SW480 (cell line): ENCODE measurements at regions not wholly inside any gene's neighbourhood (a gene's known extent, or its start where the extent isn't known, plus 50 kb on each side); places are given as distances from the start of the nearest gene placed in this dataset.
A peak's percentile ranks its signal among the peaks of the same experiment; 100 is the strongest.
"Not testable (repeated sequence)": the region's sequence is repeated elsewhere in the genome, so short reads cannot be mapped to it uniquely, and the experiment has no call there.

ENCODE experiments used
- DNase-seq: peaks from one replicate; pipeline ENCODE4 v3.0.0-alpha.2; 2016; ENCODE audit warnings: low spot score

DNA sequence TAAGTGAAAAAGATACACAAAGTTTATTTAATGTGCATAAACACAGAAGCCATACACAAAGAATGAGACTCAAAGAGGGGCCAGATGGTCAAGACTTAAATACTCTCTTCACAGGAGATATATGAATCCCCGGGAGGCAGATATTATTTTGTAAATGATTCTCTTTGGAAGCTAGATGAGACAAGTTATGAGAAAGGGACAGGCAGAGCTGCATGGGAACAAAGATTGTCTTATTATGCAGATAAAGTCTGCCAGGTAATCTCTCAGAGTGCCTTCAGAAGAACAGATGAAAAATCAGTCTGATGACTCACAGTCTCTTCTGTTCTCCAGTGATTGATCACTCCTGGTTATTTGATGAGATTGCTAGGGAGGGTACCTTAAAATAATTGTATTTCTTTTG, 89.0 kb downstream of the NAF1 start:
- DNase-seq, result no peak

DNA sequence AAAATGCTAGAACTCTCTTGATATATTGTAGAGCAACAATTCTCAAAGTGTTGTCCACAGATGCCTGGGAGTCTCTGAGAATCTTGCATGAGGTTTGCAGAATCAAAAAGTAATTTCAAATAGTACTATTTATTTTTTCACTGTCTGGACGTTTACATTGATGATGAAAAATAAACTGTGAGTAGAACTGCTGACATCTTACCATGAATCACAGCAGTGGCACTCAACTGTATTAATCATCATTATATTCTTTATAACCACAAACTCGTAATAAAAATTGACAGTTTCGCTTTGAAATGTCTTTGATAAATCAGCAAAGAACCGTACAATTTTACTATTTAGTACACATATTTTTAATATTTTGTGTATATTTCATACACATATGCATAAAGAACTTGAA, 94.5 kb downstream of the NAF1 start:
- DNase-seq, result no peak

DNA sequence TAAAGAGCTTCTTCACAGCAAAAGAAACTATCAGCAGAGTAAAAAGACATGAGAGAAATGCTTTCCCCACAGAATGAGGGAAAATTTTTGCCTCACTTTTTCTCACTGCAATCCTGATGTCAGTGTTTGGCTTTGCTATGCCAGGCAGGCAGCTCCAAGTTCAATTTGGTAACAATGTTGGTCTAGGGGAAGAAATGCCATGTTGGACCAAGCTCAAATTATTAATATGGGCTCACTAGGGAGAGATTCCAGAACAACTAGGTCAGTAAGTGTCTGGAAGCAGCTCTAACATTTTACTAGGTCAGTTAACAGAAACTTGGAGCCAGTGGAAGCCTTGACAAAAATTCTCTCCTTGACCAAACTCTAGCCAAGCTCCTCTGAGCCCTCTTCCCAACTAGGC, 95.4 kb downstream of the NAF1 start:
- no peak for DNase-seq

DNA sequence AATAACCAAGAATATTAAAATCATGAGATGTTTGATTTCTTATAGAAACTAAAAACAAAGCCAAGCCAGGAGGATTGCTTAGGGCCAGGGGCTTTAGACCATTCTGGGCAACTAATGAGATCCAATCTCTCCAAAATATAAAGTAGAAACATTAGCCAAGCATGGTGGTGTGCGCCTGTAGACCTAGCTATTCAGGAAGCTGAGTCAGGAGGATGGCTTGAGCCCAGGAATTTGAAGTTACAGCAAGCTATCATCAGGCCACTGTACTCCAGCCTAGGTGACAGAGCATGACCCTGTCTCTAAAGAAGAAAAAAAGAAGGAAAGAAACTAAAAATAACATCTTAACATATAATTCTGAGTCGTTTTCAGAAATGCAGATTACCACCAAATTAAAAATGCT, 96.7 kb downstream of the NAF1 start:
- DNase-seq, result no peak

DNA sequence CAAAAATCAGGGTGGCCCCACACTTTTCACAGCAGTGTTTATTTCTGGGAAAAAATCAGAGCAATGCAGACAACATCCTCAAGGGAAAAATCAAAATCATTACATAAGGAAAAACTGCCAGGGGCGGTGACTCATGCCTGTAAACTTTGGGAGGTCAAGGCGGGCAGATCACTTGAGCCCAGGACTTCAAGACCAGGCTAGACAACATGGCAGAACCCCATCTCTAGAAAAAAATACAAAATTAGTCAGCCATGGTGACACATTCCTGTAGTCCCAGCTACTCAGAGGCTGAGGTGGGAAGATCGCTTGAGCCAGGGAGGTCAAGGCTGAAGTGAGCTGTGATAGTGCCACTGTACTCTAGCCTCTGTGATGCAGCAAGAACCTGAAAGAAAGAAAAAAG, 102.8 kb downstream of the NAF1 start:
- no peak for DNase-seq

DNA sequence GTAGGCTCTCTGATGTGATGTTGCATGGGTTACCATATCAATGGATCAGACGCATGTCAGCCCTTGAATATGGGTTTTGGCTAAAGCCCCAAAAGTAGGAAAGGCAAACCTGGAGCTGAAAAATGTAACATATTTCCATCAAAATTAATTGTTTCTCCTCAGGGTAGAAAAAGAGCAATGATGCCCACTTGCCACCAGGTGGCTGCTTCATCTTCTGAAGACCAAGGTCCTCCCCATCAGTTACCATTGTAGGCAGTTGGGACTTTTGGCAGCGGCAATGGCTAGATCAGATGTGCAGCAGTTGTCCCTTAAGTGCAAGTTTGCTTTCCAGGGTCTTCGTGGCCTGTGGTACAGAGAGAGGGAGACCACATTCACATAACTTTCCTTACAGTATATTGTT, 118.2 kb downstream of the NAF1 start:
- DNase-seq, result peak; percentile 16

DNA sequence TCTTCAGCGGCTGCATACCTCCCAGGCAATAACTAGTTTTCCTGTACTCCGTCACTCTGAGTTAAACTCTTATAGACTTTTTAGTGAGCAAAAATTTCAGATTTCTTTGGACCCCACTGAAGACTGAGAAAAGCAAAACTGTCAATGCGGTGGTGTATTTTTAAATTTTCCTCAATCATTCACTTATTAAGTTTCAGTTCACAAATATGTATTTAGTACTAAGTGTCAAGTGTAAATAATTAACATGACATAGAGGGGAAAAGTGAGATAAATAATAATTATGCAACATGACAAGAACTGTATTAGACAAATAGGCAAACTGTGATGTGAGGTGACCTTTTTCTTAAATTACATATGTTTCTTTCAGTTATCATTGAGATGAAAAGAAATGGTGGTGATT, 124.4 kb downstream of the NAF1 start:
- DNase-seq, result no peak

DNA sequence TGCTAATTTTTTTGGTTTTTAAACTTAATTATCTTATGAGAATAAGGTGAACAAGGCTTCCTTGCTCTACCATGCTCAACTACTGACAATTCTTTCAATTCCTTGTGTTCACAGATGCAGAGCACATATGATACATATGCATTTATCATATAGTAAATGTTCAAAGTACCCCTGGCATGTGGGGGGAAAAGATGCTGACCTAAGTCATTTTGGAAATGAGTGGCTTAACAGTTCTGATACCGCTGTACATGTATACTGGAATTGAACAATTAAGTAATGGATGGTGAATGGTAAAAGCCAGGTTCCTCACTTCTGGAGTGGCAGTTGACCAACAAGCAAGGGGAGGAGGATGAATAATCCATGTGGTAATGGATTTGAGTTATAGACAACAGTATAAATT, 149.6 kb downstream of the NAF1 start:
- no peak for DNase-seq

DNA sequence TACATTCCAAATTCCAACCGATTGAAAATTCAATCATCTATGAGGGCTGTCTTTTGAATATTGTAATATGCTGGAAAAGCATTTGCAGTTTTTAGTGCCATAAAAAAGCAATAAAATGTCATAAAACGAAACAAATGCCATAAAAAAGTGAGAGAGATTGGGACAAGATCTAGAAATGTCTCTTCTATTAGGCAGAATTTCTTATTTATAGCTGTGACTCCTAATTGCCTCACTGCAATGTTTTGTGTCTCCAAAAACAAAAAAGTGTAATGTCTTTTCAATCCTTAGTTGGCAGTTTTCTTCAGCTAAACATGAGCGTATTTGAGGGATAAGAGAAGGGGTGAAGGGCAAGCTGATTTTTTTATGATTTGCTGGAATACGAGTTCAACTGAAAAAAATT, 153.9 kb downstream of the NAF1 start:
- no peak for DNase-seq

DNA sequence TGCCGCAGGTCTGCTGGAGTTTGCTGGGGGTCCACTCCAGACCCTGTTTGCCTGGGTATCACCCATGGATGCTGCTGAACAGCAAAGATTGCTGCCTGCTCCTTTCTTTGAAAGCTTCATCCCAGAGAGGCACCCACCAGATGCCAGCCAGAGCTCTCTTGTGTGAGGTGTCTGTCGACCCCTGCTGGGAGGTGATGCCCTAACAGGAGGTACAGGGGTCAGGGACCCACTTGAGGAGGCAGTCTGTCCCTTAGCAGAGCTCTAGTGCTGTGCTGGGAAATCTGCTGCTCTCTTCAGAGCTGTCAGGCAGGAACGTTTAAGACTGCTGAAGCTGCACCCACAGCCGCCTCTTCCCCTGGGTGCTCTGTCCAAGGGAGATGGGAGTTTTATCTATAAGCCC, 162.7 kb downstream of the NAF1 start:
- DNase-seq, result no peak

DNA sequence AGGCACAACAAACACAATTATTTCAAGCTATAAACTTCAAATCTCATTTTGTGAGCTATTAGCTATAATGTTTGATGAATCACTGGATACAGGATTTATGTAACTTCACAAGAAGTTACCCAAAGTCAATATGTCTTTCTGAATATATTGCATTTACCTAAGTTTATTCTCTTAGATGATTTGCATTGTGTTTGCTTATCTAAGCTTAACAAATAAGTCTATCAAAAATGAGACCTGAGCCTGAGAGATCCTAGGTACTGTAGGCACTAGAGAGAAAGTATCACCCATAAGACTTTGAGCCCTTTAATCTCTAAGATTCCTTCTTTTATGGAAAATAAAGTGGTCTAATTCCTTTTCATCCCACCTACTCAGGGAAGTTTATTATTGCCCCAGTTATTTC, 178.2 kb downstream of the NAF1 start:
- no peak for DNase-seq

DNA sequence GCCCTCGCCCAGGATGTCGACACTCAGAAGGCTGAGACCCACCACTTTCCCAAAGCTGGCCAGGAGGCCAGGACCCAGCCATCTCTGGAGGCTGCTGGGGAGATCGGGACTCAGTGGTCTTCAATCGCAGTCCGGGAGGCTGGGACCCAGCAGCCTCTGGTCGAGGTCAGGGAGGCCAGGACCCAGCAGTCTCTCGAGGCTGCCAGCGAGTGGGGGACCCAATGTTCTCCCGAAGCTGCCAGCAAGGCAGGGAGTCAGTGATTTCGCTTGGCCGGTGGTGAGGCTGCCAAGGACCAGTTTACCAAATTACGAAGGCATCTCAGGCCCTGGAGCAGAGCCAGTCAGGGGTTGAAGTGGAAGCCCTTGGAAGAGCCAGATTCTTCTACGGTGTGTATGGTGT, 181.6 kb downstream of the NAF1 start:
- DNase-seq, result no peak

DNA sequence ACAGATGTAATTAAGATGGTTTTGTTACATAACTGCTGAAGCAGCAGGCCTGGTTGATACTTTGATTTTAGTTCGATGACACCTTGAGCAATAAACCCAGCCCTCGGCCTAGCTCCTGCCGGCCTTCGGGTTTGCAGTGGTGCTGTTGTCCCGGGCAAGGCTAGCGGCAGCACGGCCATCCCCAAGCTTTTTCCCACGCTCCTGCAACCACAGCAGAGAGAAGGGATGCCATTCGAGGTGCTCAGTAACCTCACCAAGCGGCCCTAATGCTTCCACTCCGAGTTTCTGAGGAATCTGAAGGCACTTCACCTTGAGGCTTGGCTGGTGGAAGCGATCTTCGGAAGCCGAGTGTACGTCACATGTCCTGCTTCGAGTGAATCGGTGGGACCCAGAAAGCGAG, 182.1 kb downstream of the NAF1 start:
- no peak for DNase-seq

DNA sequence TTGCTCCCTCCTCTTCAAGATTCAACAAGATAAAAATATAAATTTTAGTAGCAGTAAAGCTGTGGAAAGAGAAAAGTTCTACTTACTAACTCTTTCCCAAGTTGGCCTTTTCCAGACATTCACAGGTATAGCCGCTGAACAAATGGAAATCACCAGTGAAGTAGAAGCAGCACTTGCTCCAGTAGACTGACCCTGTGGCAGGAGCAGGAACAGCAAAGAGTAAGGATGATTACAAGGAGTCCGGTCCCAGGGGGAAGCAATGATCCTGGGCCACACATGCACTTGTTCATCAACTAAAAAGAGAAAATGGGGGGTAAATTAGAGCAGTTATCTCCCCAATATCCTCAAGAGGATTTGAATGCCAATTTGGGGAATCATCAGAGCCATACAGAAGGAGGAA, 184.9 kb downstream of the NAF1 start:
- no peak for DNase-seq

DNA sequence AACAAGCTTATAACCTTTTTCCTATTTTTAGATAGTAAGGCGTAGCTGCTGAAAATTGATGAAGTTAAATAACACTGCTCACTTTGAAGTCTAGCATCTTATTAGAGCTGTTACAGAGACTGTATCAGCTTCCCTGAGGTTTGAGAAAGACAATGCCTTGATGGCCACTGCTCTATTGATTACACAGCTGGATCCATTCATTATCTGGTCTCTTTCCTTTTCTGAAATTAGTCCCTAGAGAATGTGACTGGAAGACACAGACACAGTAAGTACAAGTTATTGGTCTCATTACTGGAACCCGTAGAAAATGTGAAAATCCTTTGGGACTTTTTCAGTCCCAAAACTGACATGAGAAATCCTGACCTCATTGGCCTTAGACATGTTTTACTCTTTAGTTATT, 188.3 kb downstream of the NAF1 start:
- no peak for DNase-seq

DNA sequence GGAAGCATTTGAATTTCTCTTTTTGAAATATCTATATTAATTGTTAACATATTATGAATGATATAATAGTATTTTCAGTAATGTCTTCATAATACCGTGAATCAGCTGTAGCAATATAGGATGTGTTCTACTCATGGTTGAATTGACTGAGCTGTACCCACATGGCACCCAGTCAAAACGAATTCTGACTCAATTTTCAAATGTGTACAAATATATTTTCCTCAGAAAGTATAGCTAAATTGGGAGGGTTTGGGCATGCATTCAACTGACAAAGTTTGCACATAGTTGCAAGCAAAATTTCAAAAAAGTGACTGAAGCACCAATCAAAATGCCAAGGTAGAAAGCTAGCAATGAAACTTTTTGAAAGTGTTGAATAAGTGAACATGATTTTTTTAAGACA, 188.9 kb downstream of the NAF1 start:
- no peak for DNase-seq

DNA sequence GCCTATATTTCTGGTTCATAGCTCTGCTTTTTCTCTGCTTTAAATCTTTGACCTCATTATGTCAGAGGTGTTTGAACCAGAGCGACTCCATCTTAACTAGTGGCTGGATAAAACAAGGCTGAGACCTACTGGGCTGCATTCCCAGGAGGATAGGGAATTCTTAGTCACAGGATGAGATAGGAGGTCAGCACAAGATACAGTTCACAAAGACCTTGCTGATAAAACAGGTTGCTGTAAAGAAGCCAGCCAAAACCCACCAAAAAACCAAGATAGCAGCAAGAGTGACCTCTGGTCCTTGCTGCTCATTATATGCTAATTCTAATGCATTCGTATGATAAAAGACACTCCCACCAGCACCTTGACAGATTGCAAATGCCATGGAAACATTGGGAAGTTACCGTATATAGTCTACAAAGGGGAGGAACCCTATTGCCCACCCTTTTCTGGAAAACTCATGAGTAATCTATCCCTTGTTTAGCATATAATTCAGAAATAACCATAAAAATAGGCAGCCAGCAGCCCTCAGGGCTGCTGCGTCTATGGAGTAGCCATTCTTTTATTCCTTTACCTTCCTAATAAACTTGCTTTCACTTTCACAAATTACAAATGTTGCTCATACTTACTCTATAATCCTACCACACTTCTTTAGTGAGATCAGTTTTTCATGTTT, 193.9 kb downstream of the NAF1 start:
- DNase-seq, result no peak

DNA sequence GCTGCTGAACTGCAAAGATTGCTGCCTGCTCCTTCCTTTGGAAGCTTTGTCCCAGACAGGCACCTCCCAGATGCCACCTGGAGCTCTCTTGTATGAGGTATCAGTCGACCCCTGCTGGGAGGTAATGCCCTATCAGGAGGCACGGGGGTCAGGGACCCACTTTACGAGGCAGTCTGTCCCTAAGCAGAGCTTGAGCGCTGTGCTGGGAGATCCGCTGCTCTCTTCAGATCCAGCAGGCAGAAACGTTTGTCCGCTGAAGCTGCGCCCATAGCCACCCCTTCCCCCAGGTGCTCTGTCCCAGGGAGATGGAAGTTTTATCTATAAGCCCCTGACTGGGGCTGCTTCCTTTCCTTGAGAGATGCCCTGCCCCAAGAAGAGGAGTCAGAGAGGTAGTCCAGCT, 197.5 kb downstream of the NAF1 start:
- no peak for DNase-seq

DNA sequence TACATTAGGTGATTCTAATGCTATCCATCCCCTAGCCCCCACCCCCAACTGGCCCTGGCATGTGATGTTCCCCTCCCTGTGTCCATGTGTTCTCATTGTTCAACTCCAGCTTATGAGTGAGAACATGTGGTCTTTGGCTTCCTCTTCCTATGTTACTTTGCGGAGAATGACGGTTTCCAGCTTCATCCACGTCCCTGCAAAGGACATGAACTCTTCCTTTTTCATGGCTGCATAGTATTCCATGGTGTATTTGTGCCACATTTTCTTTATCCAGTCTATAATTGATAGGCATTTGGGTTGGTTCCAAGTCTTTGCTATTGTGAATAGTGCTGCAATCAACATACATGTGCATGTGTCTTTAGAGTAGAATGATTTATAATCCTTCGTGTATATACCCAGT, 200.7 kb downstream of the NAF1 start:
- not testable (repeated sequence) for DNase-seq

DNA sequence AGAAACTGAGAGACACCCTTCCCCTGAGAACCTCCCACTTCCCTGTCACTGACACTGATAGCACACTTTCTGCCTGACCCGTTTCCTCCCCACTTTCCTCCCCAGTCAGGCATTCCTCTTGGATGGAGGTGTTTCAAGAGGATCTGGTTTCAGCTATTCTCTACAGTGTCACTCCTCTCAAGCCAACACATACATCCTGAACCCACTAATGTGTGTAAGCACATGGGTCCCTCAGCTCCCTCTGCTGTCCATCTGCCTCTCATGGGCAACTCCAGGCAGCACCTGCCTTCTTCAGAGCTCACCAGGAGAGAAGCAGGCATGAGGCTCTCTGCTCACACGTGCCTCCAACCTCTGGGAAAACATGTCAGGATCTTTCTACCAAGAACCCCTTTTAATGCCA, 207.6 kb downstream of the NAF1 start:
- DNase-seq, result no peak

DNA sequence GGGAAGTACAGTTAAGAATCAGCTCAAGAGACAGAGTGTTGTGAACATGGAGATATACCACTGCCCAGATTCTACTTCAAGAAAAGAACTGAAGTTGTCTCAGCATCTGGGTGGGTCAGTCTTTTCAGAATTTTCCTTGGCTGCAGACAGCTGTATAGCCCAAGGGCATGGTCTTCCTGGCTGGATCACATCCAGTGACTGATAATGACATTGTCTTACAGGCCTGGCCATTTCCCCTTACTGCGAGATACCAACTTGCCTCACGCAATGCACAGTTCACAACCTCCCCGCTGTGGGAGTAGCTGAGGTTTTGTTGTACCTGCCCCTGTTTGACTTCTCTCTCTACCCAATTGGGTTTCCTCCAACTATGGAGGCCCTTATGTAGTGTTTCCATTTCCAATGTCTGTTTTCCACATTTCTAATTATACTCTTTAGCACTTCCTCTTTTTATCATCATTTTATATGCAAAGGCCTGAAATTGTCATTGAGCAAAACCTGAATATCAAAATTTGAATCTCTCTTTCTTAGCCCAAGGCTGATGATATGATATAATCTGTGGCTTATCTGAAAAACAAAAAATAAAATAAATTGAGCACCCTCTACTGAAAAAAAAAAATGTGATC, 209.1 kb downstream of the NAF1 start:
- no peak for DNase-seq

DNA sequence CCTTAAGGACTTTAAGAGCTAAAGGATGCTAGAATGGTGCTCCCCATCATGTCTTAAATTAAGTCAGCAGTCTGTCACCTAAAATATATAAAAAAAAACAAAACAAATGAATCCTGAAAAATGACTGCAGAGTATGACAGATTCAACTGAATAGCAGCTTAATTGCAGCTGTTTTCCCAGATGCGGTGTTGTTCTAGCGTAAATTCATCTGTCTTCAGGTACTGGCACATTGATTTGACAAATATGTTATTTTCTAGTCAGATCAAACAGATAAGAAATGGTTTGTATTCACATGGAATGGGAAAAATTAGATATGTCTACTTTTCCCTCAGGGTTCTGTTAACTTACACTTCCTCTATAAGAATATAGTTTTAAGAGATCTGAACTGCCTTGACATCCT, 211.7 kb downstream of the NAF1 start:
- no peak for DNase-seq

DNA sequence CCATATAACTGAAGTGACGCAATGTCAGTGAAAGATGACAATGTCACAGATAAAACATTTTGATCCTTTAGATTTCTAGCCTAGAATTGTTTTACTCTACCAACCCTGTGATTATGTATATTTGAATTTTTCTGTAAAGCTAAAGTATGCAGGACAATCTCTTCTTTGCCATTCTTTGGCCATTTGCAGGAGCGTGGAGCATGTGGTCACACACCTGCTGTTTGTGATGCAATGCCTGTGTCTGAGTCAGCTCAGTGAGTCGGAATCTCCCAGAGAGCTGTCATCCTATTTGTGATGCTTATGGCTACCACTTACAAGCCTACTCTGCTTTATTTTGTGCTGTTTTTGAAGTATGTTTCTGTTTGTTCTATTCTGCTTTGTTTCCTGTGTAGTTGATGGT, 214.5 kb downstream of the NAF1 start:
- peak; percentile 6 for DNase-seq

DNA sequence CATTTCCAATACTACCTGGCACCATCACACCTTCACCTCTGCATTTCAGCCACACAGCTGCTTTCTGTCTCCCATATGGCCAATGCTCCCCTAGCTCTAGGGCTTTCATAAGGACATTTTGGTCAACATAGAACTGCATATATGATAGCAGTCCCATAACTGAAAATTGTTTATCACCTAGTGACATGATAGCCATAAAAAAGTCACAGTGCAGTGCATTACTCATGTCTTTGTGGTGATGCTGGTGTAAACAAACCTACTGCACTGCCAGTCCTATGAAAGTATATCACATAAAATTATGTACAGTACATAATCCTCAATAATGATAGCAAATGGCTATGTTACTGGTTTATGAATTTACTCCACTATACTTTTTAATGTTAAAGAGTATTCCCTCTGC, 221.0 kb downstream of the NAF1 start:
- no peak for DNase-seq
